22Rv1 (cell line): ENCODE measurements at regions not wholly inside any gene's neighbourhood (a gene's known extent, or its start where the extent isn't known, plus 50 kb on each side); places are given as distances from the start of the nearest gene placed in this dataset.

Experiments used
- CTCF ChIP-seq: fragments of 450-650 bp; IDR thresholded peaks from 2 replicates; pipeline ENCODE4 v1.5.1; 2017; ENCODE audit warnings: mild to moderate bottlenecking
- ZFX ChIP-seq: fragments of 450-650 bp; IDR thresholded peaks from 2 replicates; pipeline ENCODE4 v1.6.1; 2017; ENCODE audit warnings: antibody characterized with exemption, borderline replicate concordance

DNA sequence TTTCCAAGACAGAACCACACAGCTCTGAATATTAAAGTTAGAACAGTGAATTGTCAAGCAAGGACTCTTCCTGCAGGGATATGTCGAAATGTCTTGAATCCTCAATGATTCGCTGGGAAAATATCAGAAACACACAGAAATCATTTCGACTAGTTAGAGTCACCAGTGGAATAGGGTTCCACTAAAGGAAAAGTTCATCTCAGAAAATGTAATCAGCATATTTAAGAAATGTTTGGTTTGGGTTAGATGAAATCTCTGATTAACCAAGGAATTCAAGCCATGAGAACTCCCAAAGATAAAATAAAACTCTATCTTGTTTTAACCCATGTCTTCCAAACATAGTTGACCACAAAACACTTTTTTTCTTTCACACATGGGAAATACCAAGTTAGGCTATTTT is 621.0 kb upstream of the NRSN1 start:
- TF ChIP-seq CTCF (no peak), ZFX (no peak)
